Transverse colon (tissue), 4 donors: ENCODE measurements at regions not wholly inside any gene's neighbourhood (a gene's known extent, or its start where the extent isn't known, plus 50 kb on each side); places are given as distances from the start of the nearest gene placed in this dataset.

Experiments
- EP300 ChIP-seq: sonication (generic); formaldehyde crosslinking; IDR thresholded peaks from one replicate; pipeline ENCODE4 v1.6.1; 2017; ENCODE audit warnings: antibody characterized with exemption, low read depth
- POLR2A ChIP-seq: fragments of 450-650 bp; IDR thresholded peaks from one replicate; pipeline ENCODE4 v1.6.1; 2016; ENCODE audit warnings: antibody characterized with exemption, mild to moderate bottlenecking, moderate library complexity
- POLR2AphosphoS5 ChIP-seq, 3 donors: sonication (generic); formaldehyde crosslinking; IDR thresholded peaks; one replicate each; pipeline ENCODE4 v1.6.1; 2016; ENCODE audit warnings: antibody characterized with exemption in 3 of 3
- TF ChIP-seq, protein P1 (sequence below), 5 experiments: fragments of 200-600 bp in 3 of 5; fragments of 450-650 bp in 2 of 5; sonication (generic) in 3 of 5; IDR thresholded peaks; 1 replicate in 2 of 5; 2 replicates in 3 of 5; pipeline ENCODE4 v1.5.1; 2016 to 2017; ENCODE audit warnings: antibody characterized with exemption in 5 of 5, inconsistent platforms in 3 of 5, mild to moderate bottlenecking in 2 of 5, moderate library complexity in 1 of 5

DNA sequence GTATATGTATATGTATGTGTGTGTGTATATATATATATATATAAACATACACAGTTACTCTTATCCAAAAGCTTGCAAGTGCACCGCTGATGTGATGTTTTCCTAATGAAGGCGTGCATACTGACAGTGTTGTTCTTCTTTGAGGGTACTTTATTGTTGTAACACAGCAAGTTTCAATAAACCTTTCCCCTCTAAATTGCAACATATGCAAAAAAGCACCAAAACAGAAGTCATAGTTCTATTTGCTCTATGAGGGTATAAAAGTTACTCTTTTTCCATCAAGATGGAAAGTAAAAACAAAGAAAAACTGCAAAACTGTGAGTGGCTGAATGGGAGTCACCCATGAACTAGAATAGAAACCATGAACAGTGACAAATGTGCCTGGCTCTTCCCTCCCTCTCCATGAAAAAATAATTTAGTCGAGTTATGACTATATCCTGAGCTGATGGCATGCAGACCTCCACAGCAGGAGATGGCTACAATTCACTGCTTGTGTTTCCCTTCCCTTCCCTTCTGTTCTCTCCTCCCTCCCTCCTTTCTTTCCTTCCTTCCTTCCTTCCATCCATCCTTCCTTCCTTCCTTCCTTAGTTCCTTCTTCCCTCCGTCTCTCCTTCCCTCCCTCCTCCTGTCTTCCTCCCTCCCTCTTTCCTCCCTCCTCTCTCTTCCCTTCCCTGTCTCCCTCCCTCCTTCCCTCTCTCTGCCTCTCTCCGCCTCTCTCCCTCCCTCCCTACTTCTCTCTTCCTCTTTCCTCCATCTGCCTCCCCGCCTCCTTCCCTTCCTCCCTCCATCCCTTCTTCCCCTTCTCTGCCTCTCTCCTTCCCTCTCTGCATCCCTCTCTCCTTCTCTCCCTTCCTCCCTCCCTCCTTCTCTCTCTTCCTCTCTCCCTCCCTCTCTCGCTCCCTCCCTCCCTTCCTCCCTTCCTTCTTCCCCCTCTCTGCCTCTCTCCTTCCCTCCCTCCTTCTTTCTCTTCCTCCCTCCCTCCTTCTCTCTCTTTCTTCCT is 220.7 kb upstream of the POU3F1 start:
- TF ChIP-seq, protein P1, sequence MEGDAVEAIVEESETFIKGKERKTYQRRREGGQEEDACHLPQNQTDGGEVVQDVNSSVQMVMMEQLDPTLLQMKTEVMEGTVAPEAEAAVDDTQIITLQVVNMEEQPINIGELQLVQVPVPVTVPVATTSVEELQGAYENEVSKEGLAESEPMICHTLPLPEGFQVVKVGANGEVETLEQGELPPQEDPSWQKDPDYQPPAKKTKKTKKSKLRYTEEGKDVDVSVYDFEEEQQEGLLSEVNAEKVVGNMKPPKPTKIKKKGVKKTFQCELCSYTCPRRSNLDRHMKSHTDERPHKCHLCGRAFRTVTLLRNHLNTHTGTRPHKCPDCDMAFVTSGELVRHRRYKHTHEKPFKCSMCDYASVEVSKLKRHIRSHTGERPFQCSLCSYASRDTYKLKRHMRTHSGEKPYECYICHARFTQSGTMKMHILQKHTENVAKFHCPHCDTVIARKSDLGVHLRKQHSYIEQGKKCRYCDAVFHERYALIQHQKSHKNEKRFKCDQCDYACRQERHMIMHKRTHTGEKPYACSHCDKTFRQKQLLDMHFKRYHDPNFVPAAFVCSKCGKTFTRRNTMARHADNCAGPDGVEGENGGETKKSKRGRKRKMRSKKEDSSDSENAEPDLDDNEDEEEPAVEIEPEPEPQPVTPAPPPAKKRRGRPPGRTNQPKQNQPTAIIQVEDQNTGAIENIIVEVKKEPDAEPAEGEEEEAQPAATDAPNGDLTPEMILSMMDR (IDR thresholded peaks at IDR 0.05) = no peak
- TF ChIP-seq POLR2A = no peak
- TF ChIP-seq EP300 = no peak
- no peak for TF ChIP-seq POLR2AphosphoS5 (IDR thresholded peaks at IDR 0.05)
